NCI-H146 (cell line): ENCODE measurements at regions not wholly inside any gene's neighbourhood (a gene's known extent, or its start where the extent isn't known, plus 50 kb on each side); places are given as distances from the start of the nearest gene placed in this dataset.
"Not testable (repeated sequence)": the region's sequence is repeated elsewhere in the genome, so short reads cannot be mapped to it uniquely, and the experiment has no call there.

Experiments
- DNase-seq: peaks from one replicate; lab custom pipeline; 2025; lab: John Stamatoyannopoulos, UW

DNA sequence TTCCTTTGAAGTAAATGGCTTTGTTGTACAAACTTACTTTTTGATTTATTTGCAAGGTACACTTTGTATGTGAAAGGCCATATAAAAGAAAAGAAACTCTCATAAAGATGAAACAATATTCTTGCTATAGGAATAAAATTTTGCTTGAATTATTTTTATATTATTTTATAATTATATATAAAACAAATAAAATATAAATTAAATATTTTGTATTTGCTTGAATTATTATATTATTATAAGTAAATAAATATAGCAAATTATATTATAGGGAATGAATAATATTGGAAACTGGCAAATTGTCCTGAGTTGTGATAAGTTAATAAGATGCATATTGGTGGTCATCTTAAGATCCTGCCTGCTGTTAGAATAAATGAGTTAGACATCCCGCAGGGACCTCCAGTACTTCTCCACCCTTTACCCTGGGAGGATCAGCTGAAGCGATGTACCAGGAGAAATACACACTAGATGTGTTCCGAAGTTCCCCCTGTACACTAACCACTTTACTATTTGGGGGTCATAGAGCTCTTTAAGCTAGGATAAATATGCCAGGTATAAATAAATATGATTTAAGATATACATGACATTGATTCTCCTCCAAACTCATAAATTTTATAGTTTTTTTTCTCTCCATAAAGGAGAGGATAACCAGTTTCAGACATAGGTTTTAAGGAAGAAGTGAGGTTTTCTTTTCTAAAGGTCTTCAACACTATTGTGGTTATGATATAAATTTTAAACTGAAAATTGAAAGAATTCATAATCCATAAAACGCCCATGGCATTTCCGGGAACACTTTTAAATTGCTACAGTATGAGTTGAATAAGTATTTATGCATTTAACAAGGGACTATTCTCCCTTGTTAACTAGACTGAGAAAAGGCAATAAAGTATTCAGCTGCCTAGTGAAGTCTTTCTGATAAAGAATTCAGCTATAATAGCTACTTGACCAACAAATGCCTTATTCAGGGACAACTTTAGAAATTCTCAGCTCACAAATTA is 486.3 kb upstream of the MARCKS start:
- no peak for DNase-seq

- not testable (repeated sequence) for DNase-seq
Observed at GRCh38 chr6:113375466-113375865, 481.7 kb upstream of the MARCKS start.

- no peak for DNase-seq
Observed at GRCh38 chr6:113375950-113376846, 480.9 kb upstream of the MARCKS start.

DNA sequence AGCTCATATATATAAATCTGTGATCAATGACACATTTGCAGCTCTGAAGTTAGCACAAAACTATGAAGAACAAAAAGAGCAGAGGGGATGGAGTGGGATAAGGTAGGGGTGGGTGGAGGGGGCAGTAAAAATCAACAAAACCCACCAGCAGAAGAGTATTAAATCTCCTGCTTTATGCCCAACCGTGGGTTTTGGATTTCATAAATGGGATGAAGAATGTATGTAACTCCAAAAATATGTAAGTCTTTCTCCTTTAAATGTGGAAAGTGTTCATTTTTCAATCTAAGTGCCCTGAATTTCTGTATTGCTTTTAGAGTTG is 480.3 kb upstream of the MARCKS start:
- DNase-seq: no peak

- DNase-seq: no peak
Observed at GRCh38 chr6:113377362-113377942, 479.7 kb upstream of the MARCKS start.

DNA sequence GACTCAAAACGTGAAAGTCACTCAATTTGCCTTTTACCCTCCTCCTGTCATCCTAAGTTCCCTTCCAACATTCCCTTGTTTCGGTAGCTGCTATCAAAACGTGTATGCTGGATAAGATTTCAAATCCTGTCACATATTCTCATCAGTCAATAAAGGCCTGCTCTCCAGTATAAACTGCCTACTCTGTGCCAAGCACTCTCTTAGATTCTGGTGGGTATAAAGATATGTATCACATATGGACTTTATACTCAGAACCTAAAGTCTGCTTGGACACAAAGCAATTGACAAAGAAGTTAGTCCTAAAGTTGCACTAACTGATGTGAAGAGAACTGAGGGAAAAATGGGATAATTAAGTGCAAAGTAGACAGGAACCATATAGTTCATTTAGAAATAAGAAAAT is 476.6 kb upstream of the MARCKS start:
- DNase-seq: no peak

- DNase-seq: no peak
Observed at GRCh38 chr6:113381232-113381631, 475.9 kb upstream of the MARCKS start.

GRCh38 chr6:113381959-113382358 is 475.2 kb upstream of the MARCKS start:
- peak; percentile 68 for DNase-seq

GRCh38 chr6:113383701-113384100 is 473.4 kb upstream of the MARCKS start:
- DNase-seq: no peak

DNA sequence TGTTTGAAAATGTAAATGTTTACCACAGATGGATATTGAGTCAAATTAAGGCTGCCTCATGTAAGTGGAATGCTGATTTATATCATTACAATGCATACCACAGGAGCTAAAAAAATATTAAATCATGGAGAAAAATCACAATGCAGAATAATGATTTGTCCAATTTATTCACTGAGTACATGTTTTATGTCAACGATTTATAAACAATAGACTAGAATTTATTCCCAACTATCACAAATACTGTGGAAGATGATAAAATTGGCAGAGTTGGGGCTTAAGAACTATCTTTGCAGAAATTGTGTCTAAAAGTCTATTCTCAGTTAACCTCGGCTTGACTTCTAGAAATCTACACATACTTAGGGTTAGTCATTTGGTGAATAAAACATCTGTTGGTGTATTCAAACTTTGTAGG is 472.1 kb upstream of the MARCKS start:
- no peak for DNase-seq

- no peak for DNase-seq
Observed at GRCh38 chr6:113388996-113389395, 468.1 kb upstream of the MARCKS start.

DNA sequence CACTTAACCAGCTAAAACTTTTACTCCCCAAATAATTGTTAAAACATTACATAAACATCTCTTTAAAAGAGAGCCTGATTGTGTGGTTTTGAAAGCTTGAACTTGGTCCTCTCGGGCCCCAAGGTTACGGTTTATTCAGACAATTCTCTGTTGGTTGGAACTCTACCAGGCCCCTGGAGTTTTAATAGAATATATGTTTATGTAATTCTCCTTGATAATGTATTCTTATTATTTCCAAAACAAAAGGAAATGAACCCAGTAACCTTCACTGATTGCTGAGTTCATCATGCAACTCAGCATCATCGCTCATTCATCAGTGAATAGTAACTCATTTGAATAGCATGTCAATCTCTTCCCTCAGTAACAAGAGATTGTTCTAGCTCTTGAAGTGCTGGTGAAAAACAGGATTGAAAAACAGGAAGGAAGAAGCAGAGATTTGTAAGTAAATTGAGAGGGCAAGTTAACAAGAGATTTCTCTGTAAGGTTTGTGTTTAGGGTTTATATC is 464.5 kb upstream of the MARCKS start:
- DNase-seq: no peak

- no peak for DNase-seq
Observed at GRCh38 chr6:113394216-113394615, 462.9 kb upstream of the MARCKS start.

DNA sequence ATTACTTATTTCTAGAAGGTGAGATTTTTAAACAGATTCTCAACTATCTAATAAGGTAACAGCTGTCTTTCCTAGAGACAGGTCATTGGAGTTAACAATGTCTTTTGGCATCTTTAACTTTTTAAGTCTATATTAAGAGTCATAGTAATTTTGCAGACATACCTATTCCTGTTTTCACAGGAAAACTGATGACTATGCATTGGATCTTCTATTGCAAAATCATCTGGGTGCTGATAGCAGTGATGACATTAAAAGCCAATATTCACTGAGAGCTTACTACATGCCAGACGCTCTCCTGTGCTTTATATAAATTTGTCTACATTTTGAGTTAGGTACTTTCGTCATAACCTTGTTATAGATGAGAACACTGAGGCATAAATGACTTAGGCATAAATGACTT is 462.4 kb upstream of the MARCKS start:
- no peak for DNase-seq

DNA sequence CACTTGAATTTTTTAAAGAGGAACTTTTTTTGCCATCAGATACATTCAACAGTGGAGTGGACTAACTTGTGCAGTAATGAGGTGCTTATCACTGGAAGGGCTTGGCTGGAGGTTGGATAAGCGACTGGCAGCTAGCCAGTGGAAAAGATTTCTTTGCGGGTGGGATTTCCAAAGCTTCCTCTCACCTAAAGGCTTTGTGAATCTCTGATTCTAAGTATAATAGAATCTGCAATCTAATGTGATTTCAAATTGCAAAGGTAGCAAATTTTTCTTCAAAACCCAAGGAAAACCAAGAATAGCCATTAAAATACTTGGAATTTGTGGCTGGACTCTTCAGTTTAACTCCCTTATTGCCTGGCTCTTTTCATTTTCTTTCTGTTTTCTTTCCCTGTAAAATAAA is 460.4 kb upstream of the MARCKS start:
- no peak for DNase-seq

DNA sequence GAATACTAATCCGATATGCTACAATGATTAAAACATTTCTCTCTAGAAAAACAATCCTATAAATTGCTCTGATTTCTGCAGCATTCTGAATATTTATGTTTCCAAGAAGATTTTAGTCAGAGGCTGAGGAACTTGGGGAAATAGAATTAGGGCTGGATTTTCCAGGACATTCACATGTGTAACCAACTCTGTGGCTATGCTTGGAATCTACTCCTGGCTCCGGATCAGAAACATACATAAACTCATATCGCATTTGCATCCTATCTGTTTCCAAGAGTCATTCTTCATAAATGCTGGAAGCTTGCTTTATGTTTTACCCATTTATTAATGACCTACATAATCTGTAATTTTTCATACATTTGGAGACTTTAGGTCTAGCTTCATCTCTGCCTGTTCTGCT is 459.9 kb upstream of the MARCKS start:
- no peak for DNase-seq

GRCh38 chr6:113401231-113401630 is 455.9 kb upstream of the MARCKS start:
- no peak for DNase-seq

GRCh38 chr6:113402544-113402943 is 454.6 kb upstream of the MARCKS start:
- peak; percentile 11 for DNase-seq

GRCh38 chr6:113403966-113404595 is 453.1 kb upstream of the MARCKS start:
- DNase-seq: no peak

DNA sequence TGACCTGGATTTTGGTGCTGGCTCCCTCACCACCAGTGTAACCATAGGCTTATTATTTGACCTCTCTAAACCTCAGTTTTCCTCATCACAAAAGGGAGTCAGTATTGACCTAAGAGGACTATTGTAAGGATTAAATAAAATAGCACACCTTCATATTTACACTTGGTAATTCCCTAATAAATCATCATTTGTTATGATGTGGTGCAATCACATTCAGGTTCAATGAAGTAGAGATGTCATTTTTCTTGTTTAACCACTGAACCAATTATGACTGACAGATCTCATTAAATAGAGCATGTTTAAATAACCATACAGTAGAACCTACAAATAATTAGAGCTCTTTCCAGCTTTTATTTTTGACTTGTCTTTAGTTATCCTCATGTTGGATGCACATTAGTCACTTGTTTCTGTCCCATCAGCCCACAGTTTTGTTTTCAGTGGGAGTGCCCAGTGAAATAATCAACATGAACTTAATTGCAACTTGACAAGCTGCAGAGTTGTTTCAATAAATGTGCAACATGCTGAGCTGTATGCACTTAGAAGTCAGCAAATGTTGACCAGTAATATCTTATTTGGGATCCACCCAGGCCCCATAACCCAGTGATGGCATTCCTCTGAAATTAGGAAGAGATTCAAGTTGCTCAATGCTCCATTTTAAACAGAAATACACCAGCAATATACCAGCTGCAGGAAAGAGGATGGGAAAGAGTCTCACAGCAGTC is 451.7 kb upstream of the MARCKS start:
- DNase-seq: peak; percentile 72

- no peak for DNase-seq
Observed at GRCh38 chr6:113406048-113406695, 451.0 kb upstream of the MARCKS start.
